HG03095 (cell line): ENCODE measurements at regions not wholly inside any gene's neighbourhood (a gene's known extent, or its start where the extent isn't known, plus 50 kb on each side); places are given as distances from the start of the nearest gene placed in this dataset.

ENCODE experiments used
- ATAC-seq: cut with Tn5 transposase; IDR thresholded peaks from one replicate; pipeline ENCODE4 v1.9.1; 2021; ENCODE audit warnings: moderate library complexity; ENCODE audit not compliant: unreplicated experiment

DNA sequence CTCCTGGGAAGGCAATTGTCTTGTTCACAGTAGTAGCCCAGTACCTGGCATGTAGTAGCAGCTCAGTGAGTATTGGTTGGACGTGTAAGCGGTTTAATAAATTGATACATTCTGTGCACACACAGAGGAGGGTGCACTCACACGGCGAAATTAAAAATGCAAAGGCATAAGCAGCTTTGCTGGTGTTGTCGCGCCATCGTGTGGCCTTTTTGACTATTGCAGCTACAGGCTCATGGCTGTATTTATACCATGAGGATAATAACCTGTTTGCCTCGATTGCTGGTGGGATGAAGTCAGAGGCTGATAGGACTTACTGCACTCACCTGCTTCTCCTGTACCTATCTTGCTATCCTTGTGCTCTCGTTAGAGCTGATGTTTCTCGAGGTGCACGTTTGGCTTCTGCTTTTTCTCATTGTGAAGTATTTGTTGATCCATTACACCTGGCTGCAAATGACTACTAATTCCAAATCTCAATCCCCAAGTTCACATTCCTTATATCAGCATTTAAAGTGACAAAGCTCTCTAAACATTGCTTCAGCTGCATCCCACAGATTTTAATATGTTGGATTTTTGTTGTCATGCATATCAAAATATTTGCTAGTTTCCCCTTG is 61.5 kb downstream of the TBXT start:
- no peak for ATAC-seq

DNA sequence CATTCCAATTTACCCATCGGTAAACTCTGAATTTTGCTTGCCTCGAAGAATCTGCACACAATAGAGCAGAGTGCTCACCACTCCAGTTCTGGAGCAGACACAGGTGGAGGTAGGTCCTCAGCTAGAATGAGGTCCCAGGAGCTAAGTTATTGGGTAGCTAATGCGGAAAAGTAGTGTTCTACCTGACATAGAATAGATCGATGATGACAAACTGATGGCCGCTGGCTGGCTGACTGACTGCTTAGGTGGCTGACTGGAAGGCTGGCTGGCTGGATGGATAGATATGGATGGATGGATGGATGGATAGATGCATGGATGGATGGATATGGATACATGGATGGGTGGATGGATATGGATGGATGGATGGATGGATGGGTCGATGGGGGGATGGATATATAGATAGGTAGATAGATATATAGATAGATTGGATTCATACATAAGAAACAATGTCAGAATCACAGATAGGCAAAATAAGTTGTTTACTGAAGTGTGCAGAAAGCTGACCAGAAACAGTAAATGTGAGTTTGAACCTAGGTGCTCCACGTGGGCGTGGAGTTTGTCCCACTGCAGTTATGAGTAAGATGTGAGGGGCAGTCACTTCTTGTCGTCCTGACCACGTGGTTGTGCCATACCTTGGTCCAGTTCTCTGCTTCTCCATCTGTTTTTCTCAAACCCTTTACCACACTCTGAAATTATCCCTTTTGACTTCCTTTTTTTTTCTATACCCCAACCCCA is 62.1 kb downstream of the TBXT start:
- ATAC-seq = no peak

GRCh38 chr6:166104872-166105271 is 62.8 kb downstream of the TBXT start:
- ATAC-seq = no peak

- no peak for ATAC-seq
These were observed 63.5 kb downstream of the TBXT start for GRCh38 chr6:166104107-166104506.

GRCh38 chr6:166101819-166102419 is 65.7 kb downstream of the TBXT start:
- no peak for ATAC-seq

DNA sequence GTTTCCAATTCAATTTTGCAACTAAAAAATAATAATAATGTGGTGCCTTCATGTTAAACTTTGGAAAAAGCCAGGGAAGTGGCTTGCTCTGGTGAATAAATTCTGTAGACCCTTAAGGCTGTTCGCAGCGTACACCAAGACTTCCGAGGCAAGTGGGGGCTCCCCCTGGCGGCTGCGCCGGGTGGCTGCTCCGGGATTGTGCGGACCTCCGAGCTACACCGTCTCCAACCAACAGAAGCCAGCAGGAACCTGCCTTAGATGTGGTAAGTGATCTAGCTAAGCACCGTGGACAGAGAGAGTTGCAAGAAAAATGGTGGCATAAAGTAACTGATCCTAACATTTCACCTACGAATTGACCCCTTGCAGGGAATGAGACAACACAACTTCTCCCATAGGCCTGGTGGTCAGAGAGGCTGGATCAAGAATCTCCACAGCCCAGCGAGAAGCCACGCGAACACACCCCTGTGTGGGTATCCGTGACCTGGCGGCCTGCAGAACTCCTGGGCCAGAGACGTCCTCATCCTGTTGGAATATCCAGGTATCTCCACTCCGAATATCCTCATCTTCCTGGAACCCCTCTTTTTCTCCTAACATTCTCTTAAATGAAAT is 69.6 kb downstream of the TBXT start:
- peak; percentile 60 for ATAC-seq

GRCh38 chr6:166087852-166088251 is 79.8 kb downstream of the TBXT start:
- ATAC-seq = no peak

DNA sequence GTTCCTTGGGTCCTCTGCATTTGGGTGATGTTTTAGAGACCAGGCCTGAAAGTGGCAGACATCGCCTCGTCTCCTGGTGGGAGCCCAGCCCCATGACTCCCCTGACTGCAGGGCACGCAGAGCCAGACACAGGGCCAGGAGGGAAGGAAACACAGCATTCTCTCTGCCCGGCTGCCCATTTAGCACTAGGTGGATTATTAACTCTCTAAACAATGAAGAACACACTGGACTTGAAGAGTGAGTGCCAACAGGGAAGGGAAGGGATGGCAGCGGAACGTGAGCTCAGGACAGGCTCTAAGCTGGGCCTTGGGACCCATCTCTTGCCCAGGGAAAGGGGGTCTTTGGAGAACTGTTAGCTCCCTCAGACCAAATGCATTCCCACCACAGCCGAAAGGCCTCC is 80.4 kb downstream of the TBXT start:
- ATAC-seq = no peak

- no peak for ATAC-seq
These were observed 82.2 kb downstream of the TBXT start for GRCh38 chr6:166085500-166085899.

DNA sequence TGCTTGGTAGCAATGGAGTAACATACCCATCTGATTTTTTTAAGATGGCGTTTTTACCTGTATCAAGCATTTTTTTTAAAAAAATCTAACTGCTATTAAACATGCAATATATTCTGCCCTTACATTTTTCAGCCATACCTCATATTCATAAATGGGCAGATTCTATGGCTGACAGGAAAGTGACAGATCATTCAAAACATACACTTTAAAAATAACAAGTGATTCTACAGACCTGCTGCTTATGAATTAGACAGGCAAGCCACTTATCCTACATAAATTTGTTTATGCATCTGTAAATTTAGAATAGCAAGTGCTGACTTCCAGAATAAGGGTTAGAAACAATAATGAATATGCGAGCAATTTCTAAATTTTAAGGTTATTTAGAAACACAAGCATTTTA is 82.7 kb downstream of the TBXT start:
- ATAC-seq = no peak

DNA sequence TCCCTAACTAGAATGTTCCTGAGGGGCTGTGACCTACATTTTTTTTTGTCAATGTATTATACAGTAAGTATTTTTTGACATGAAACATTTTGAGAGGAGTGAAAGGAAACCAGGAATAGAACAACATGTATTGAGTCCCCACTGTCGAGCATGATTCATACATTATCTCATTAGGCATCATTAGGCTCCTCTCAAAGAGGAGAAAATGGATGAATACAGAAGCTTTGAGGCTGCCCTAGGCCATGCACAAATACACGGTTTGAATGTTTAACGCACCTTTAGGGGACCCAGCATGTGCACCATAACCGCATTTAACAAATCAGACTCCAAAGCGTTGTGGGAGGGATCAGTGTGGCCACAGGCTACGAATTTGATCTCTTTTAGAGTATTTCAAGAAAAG is 87.8 kb downstream of the TBXT start:
- ATAC-seq = no peak

DNA sequence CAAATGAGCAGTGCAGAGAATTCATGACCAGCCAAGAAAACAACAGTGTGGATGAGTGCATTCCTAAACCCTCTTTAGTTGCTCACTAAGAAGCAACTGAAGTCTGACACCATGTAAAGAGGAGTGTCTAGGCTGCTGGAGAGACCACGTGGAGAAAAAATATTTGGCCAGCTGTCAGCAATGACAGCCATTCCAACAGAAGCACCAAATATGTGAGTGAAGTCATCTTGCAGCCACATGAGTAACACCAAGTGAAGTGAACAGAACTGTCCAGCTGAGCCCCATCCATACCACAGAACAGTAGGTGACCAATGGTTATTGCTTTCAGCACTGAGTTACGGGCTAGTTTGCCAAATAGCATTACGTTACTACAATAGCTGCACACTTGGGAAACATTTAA is 89.4 kb downstream of the TBXT start:
- ATAC-seq = no peak

DNA sequence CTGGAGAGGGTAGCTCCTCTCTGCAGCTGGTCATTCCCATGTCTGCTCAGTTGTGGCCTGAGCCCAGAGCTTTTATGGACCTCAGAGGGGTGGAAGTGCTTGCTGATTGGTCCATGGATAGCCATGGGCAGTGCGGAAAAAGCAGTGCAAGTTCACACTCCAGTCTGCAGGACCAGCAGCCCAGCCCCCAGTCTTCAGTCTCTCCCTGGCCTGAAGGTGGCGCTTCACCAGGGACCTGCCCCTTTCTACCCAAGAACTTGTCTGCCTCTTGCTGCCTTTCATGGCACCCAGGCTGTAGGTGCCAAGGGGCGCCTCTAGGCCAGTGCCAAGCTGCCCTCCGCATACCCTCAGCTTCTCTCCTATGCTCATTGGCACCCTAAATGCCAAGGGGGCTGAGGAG is 91.0 kb downstream of the TBXT start:
- ATAC-seq = no peak

- ATAC-seq = no peak
These were observed 91.7 kb downstream of the TBXT start for GRCh38 chr6:166075925-166076324.

DNA sequence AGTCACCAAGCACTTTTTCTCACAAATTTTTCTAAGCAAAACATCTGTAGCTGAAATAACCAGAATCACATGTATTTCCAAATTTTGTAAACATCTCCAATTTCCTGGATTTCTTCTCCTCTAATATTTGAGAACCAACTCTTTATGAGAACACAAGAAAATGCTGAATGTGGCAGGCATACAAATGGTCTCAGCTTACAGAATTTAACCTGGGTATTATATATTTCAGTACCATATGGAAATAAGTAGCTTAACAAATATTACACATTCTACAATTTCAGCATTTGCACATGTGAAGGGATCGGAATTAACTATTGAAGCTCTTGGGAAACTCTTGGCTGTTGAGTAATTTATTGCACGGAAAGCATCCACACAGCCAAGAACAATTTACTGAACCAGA is 92.5 kb downstream of the TBXT start:
- ATAC-seq = no peak

- ATAC-seq = no peak
These were observed 94.6 kb downstream of the TBXT start for GRCh38 chr6:166073082-166073481.

- ATAC-seq = no peak
These were observed 98.9 kb downstream of the TBXT start for GRCh38 chr6:166068768-166069167.

- ATAC-seq = no peak
These were observed 109.4 kb downstream of the TBXT start for GRCh38 chr6:166058064-166058739.

DNA sequence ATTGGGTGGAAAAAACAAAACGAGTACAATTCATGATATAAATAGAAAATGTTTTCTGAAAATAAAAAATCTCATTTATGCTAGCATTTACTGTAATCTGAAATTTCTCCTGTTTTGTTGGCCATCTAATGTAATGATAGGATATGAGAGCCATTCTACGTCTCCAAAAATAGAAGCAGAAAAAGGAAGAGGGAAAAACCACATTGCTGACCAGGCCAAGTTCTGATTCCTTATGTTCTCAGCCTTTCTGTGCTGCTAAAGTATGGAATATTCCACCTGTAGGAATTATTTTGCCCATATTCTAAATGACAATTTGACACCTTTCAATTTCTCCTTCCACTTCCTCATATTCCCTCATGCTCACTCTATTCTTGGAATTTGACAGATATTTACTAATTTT is 110.2 kb downstream of the TBXT start:
- ATAC-seq = no peak

DNA sequence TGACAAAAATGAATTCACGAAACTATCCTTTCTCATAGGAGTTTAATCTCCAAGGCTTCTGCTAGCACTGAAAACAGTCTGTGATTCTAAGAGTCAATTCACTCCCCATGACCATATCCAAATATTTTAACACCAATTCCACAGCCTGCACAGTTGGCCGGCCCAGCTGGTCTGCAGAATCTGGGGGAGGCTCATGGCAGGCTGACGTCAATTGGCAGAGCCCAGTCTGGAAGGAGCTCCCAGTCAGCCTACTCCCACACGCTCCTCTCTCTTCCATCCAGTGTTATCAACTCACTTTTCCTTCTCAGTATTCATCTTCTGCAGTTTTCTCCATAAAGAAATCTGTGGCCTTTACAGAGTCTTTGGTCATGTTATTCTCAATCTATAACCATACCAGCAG is 111.0 kb downstream of the TBXT start:
- ATAC-seq = no peak

DNA sequence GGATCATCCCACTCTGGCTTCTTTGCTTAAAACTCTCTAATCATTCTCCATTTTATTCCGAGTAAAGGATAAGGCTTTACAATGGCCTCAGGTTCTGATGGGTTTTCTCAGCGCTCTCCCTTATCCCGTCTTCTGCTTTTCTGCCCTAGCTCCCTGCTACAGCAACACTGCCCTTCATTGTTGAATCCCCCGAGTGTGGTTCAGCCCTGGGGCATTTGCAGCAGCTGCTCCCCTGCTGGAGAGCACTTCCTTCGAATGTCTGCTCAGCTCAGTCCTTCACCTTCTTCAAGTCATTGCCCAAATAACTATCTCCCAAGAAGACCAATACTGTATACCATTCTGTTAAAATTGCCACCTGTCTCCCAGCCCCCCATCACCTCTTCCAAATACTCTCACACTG is 111.8 kb downstream of the TBXT start:
- no peak for ATAC-seq

GRCh38 chr6:166052837-166053236 is 114.8 kb downstream of the TBXT start:
- ATAC-seq = no peak
